ENCODE measurements at regions not wholly inside any gene's neighbourhood (a gene's known extent, or its start where the extent isn't known, plus 50 kb on each side); places are given as distances from the start of the nearest gene placed in this dataset.

- BruUV-seq (replicated peaks): no TSS peak
- H3K4me3 ChIP-seq: no peak overlapping the region
- no peak for FAIRE-seq
- WGBS (ENCODE audit: insufficient coverage, low coverage, missing lambda C conversion rate): 0% methylated on average over 1 of the region's 1 CpG
- H3K4me1 ChIP-seq (replicated peaks in 1 of 2; ENCODE audit: control insufficient read depth in 2 of 2, insufficient read depth in 2 of 2, low read length in 2 of 2): no peaks in the 10 kb centered on the region
- no peak for DNase-seq (ENCODE audit: extremely low read depth in 1 of 4, low spot score in 3 of 4)
- no peaks in the 10 kb centered on the region for H3K79me2 ChIP-seq (ENCODE audit: control insufficient read depth, insufficient read depth, low read length)
- no peaks in the 10 kb centered on the region for H4K20me1 ChIP-seq (replicated peaks; ENCODE audit: control insufficient read depth, insufficient read depth, low read length)
- no peaks in the 10 kb centered on the region for H3K9me1 ChIP-seq (ENCODE audit: control insufficient read depth, insufficient read depth, low read length)
- no peak overlapping the region for H2AFZ ChIP-seq (ENCODE audit: low read depth, low read length)
- H3K4me2 ChIP-seq (ENCODE audit: insufficient read depth, low read length): no peak overlapping the region
- ChIA-PET POLR2A (interaction anchor here (0.7 kb wide), 1 partner anchor 449 kb away, joined by 3 read pairs; no protein-coding TSS in a partner anchor), CTCF (ENCODE audit: low intra/inter-chr PET ratio) (no interaction called here)
- no peaks in the 10 kb centered on the region for H3K36me3 ChIP-seq (ENCODE audit: control insufficient read depth, insufficient read depth, low read length)
- no peaks in the 10 kb centered on the region for H3K9me3 ChIP-seq (replicated peaks; ENCODE audit: control insufficient read depth, insufficient read depth, low read depth, low read length)
- no peak overlapping the region for H3K27ac ChIP-seq (ENCODE audit: extremely low read depth, low read depth, low read length)
- no peaks in the 10 kb centered on the region for H3K27me3 ChIP-seq (ENCODE audit: control insufficient read depth in 2 of 2, insufficient read depth in 2 of 2, low read length in 2 of 2)
- ATAC-seq: no peak
- in situ Hi-C loops (cut with MboI) (no loop called here), intact Hi-C loops (cut with micrococcal nuclease) (no loop called here)
- H3K9ac ChIP-seq (ENCODE audit: insufficient read depth in 1 of 2, low read depth in 2 of 2, low read length in 2 of 2): no peak overlapping the region
- TF ChIP-seq ARHGAP35 (IDR thresholded peaks at IDR 0.05; ENCODE audit: partially characterized antibody) (no peak), SRSF1 (IDR thresholded peaks at IDR 0.05; ENCODE audit: low read depth, low read length) (no peak), RBM22 (IDR thresholded peaks at IDR 0.05; ENCODE audit: low read depth, low read length, poor library complexity, severe bottlenecking) (no peak), MTA2 (IDR thresholded peaks at IDR 0.05; ENCODE audit: low read depth) (no peak), RHOXF2B (CRISPR knock-in tag; conservative IDR thresholded peaks at IDR 0.05) (no peak), TFAP4 (CRISPR knock-in tag; IDR thresholded peaks at IDR 0.05; ENCODE audit: borderline replicate concordance) (no peak), RBM15 (IDR thresholded peaks at IDR 0.05; ENCODE audit: insufficient read depth, low read length) (no peak), ZNF408 (CRISPR knock-in tag; IDR thresholded peaks at IDR 0.05; ENCODE audit: low read depth) (no peak), TEAD1 (CRISPR knock-in tag; IDR thresholded peaks at IDR 0.05) (no peak), PHTF2 (CRISPR knock-in tag; IDR thresholded peaks at IDR 0.05) (no peak), EZH2 (IDR thresholded peaks at IDR 0.05; ENCODE audit: borderline replicate concordance, low read depth, low read length) (no peak), SMARCA5 (IDR thresholded peaks at IDR 0.05) (no peak), RREB1 (CRISPR knock-in tag; IDR thresholded peaks at IDR 0.05) (no peak)
- TF ChIP-seq, protein P1, sequence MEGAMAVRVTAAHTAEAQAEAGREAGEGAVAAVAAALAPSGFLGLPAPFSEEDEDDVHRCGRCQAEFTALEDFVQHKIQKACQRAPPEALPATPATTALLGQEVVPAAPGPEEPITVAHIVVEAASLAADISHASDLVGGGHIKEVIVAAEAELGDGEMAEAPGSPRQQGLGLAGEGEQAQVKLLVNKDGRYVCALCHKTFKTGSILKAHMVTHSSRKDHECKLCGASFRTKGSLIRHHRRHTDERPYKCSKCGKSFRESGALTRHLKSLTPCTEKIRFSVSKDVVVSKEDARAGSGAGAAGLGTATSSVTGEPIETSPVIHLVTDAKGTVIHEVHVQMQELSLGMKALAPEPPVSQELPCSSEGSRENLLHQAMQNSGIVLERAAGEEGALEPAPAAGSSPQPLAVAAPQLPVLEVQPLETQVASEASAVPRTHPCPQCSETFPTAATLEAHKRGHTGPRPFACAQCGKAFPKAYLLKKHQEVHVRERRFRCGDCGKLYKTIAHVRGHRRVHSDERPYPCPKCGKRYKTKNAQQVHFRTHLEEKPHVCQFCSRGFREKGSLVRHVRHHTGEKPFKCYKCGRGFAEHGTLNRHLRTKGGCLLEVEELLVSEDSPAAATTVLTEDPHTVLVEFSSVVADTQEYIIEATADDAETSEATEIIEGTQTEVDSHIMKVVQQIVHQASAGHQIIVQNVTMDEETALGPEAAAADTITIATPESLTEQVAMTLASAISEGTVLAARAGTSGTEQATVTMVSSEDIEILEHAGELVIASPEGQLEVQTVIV (CRISPR knock-in tag; IDR thresholded peaks at IDR 0.05; ENCODE audit: borderline replicate concordance): no peak
Observed at GRCh38 chr1:218717575-218717974, 372.4 kb downstream of the TGFB2 start.
